Karpas-422 (cell line): ENCODE measurements at regions not wholly inside any gene's neighbourhood (a gene's known extent, or its start where the extent isn't known, plus 50 kb on each side); places are given as distances from the start of the nearest gene placed in this dataset.

Source experiments
- DNase-seq: peaks from one replicate; pipeline ENCODE4 v3.0.0-alpha.2; 2015
- H2AFZ ChIP-seq: fragments of 200-600 bp; sonication (generic); 2 replicates; pipeline ENCODE4 v1.6.1; 2014; ENCODE audit warnings: antibody characterized with exemption, low read length, mixed read lengths
- H3K27ac ChIP-seq: fragments of 200-600 bp; sonication (generic); 2 replicates; pipeline ENCODE4 v1.5.1; 2014; ENCODE audit warnings: mild to moderate bottlenecking, low read length, moderate library complexity
- H3K27me3 ChIP-seq: fragments of 200-600 bp; sonication (generic); 2 replicates; pipeline ENCODE4 v1.6.1; 2014; ENCODE audit warnings: low read length, mixed read lengths
- H3K36me3 ChIP-seq: fragments of 200-600 bp; sonication (generic); 2 replicates; pipeline ENCODE4 v1.6.1; 2014; ENCODE audit warnings: low read length, mixed read lengths; ENCODE audit not compliant: insufficient read depth
- H3K4me1 ChIP-seq: fragments of 200-600 bp; sonication (generic); 2 replicates; pipeline ENCODE4 v1.6.1; 2014; ENCODE audit warnings: mild to moderate bottlenecking, low read length, mixed read lengths
- H3K4me2 ChIP-seq: fragments of 200-600 bp; sonication (generic); 2 replicates; pipeline ENCODE4 v1.6.1; 2014; ENCODE audit warnings: low read length, low read depth, mild to moderate bottlenecking; ENCODE audit not compliant: poor library complexity, severe bottlenecking
- H3K4me3 ChIP-seq: fragments of 200-600 bp; sonication (generic); 2 replicates; pipeline ENCODE4 v1.5.1; 2014; ENCODE audit warnings: mild to moderate bottlenecking, antibody characterized with exemption, low read length, mixed read lengths
- H3K79me2 ChIP-seq: fragments of 200-600 bp; sonication (generic); 2 replicates; pipeline ENCODE4 v1.6.1; 2014; ENCODE audit warnings: mild to moderate bottlenecking, low read length, mixed read lengths
- H3K9ac ChIP-seq: fragments of 200-600 bp; sonication (generic); 2 replicates; pipeline ENCODE4 v1.6.0; 2014; ENCODE audit warnings: low read length
- H3K9me2 ChIP-seq: fragments of 200-600 bp; sonication (generic), shearing (Covaris generic); replicated peaks from 2 replicates; pipeline ENCODE4 v1.6.0; 2014; ENCODE audit warnings: mild to moderate bottlenecking, low read length, moderate library complexity; ENCODE audit not compliant: insufficient read depth
- H3K9me3 ChIP-seq: fragments of 300-700, 200-600 bp; sonication (generic); 2 replicates; pipeline ENCODE4 v1.6.1; 2014; ENCODE audit warnings: low read length, mixed read lengths
- H4K20me1 ChIP-seq: fragments of 200-600 bp; sonication (generic); 2 replicates; pipeline ENCODE4 v1.6.1; 2014; ENCODE audit warnings: mild to moderate bottlenecking, antibody characterized with exemption, low read length, low read depth; ENCODE audit not compliant: insufficient read depth

- H3K79me2 ChIP-seq: no peaks in the 10 kb centered on the region
- H3K27ac ChIP-seq: no peak overlapping the region
- no peak overlapping the region for H2AFZ ChIP-seq
- no peak for DNase-seq
- no peaks in the 10 kb centered on the region for H3K36me3 ChIP-seq
- H3K27me3 ChIP-seq: no peaks in the 10 kb centered on the region
- no peaks in the 10 kb centered on the region for H4K20me1 ChIP-seq
- H3K4me3 ChIP-seq: no peak overlapping the region
- H3K9me3 ChIP-seq: peaks cover 7% of the 10 kb centered on the region
- no peak overlapping the region for H3K4me2 ChIP-seq
- H3K4me1 ChIP-seq: no peaks in the 10 kb centered on the region
- H3K9ac ChIP-seq: no peak overlapping the region
- H3K9me2 ChIP-seq: no peaks in the 10 kb centered on the region
Measured at GRCh38 chr6:170159022-170159965, 131.6 kb downstream of the DLL1 start.

GRCh38 chr6:170158296-170159021 is 132.4 kb downstream of the DLL1 start:
- no peaks in the 10 kb centered on the region for H3K36me3 ChIP-seq
- H3K9me3 ChIP-seq: peaks cover 7% of the 10 kb centered on the region
- H3K9ac ChIP-seq: no peak overlapping the region
- no peak overlapping the region for H2AFZ ChIP-seq
- H3K4me3 ChIP-seq: no peak overlapping the region
- H3K27me3 ChIP-seq: no peaks in the 10 kb centered on the region
- H3K4me2 ChIP-seq: no peak overlapping the region
- no peaks in the 10 kb centered on the region for H3K79me2 ChIP-seq
- no peak overlapping the region for H3K27ac ChIP-seq
- DNase-seq: no peak
- no peaks in the 10 kb centered on the region for H3K9me2 ChIP-seq
- no peaks in the 10 kb centered on the region for H3K4me1 ChIP-seq
- no peaks in the 10 kb centered on the region for H4K20me1 ChIP-seq

GRCh38 chr6:170157567-170158218 is 133.2 kb downstream of the DLL1 start:
- H3K9me2 ChIP-seq: no peaks in the 10 kb centered on the region
- no peaks in the 10 kb centered on the region for H3K36me3 ChIP-seq
- H3K27ac ChIP-seq: no peak overlapping the region
- H3K9me3 ChIP-seq: peaks cover 7% of the 10 kb centered on the region
- H2AFZ ChIP-seq: no peak overlapping the region
- no peak for DNase-seq
- H3K27me3 ChIP-seq: no peaks in the 10 kb centered on the region
- no peaks in the 10 kb centered on the region for H3K4me1 ChIP-seq
- H3K79me2 ChIP-seq: no peaks in the 10 kb centered on the region
- H4K20me1 ChIP-seq: no peaks in the 10 kb centered on the region
- H3K4me3 ChIP-seq: no peak overlapping the region
- H3K4me2 ChIP-seq: no peak overlapping the region
- no peak overlapping the region for H3K9ac ChIP-seq

- Histone ChIP-seq H3K9me3 (peaks cover 7% of the 10 kb centered on the region), H3K4me1 (no peaks in the 10 kb centered on the region), H3K79me2 (no peaks in the 10 kb centered on the region), H3K27me3 (no peaks in the 10 kb centered on the region), H3K9ac (no peak overlapping the region), H3K27ac (no peak overlapping the region), H3K4me2 (no peak overlapping the region), H3K36me3 (no peaks in the 10 kb centered on the region), H3K9me2 (no peaks in the 10 kb centered on the region), H2AFZ (no peak overlapping the region), H4K20me1 (no peaks in the 10 kb centered on the region), H3K4me3 (no peak overlapping the region)
- no peak for DNase-seq
Measured at GRCh38 chr6:170156448-170157375, 134.2 kb downstream of the DLL1 start.

- no peaks in the 10 kb centered on the region for H3K79me2 ChIP-seq
- no peaks in the 10 kb centered on the region for H3K36me3 ChIP-seq
Measured at GRCh38 chr6:170155464-170156196, 135.2 kb downstream of the DLL1 start.

GRCh38 chr6:170153436-170154319 is 137.2 kb downstream of the DLL1 start:
- no peaks in the 10 kb centered on the region for H3K79me2 ChIP-seq
- no peaks in the 10 kb centered on the region for H3K36me3 ChIP-seq
- no peak overlapping the region for H3K4me3 ChIP-seq
- H3K4me1 ChIP-seq: no peaks in the 10 kb centered on the region
- no peaks in the 10 kb centered on the region for H3K9me2 ChIP-seq
- no peaks in the 10 kb centered on the region; the same call in 1 of the 2 replicates for H3K9me3 ChIP-seq
- H2AFZ ChIP-seq: no peak overlapping the region
- no peak overlapping the region for H3K9ac ChIP-seq
- DNase-seq: no peak
- H3K27ac ChIP-seq: no peak overlapping the region
- H4K20me1 ChIP-seq: no peaks in the 10 kb centered on the region
- H3K4me2 ChIP-seq: no peak overlapping the region
- H3K27me3 ChIP-seq: no peaks in the 10 kb centered on the region

More at GRCh38 chr6:170155464-170156196, 135.2 kb downstream of the DLL1 start:
- Histone ChIP-seq H3K4me2 (no peak overlapping the region), H3K9me2 (no peaks in the 10 kb centered on the region), H3K27ac (no peak overlapping the region), H3K4me3 (no peak overlapping the region), H3K4me1 (no peaks in the 10 kb centered on the region), H3K9me3 (peaks cover 2% of the 10 kb centered on the region; the same call in 1 of the 2 replicates), H2AFZ (no peak overlapping the region), H3K9ac (no peak overlapping the region), H3K27me3 (no peaks in the 10 kb centered on the region), H4K20me1 (no peaks in the 10 kb centered on the region)
- DNase-seq: no peak
